K562 (cell line): ENCODE measurements at regions not wholly inside any gene's neighbourhood (a gene's known extent, or its start where the extent isn't known, plus 50 kb on each side); places are given as distances from the start of the nearest gene placed in this dataset.

ENCODE experiments used
- ATAC-seq: fragments of 200-7000 bp; cut with Tn5 transposase; 3 replicates; pipeline ENCODE4 v1.9.1; 2020; ENCODE audit warnings: moderate library complexity
- BruUV-seq: library from RNA; stranded (reverse); fragments of 400-500 nt; replicated peaks from 2 replicates; lab custom pipeline; 2021; lab: Mats Ljungman, UMichigan
- CTCF ChIA-PET: fragments of 300-600 bp; formaldehyde crosslinking; extraction: SDS; loops from one replicate; lab custom pipeline; 2021; ENCODE audit warnings: low intra/inter-chr PET ratio; lab: Yijun Ruan, JAX
- POLR2A ChIA-PET: fragments of 300-600, 350-650 bp; sonication (Branson Sonifier 250); formaldehyde crosslinking; extraction: SDS; loops from one replicate; lab custom pipeline; 2021; ENCODE audit warnings: antibody characterized with exemption, inconsistent platforms; lab: Yijun Ruan, JAX
- DNase-seq, 4 experiments: peaks; one replicate each; pipeline versions ENCODE4 v3.0.0 to v3.0.0-alpha.2; 2011 to 2018; ENCODE audit warnings: low spot score in 3 of 4, mixed read lengths in 3 of 4; ENCODE audit errors: extremely low read depth in 1 of 4
- FAIRE-seq: peaks from 2 replicates; lab custom pipeline; 2011; peaks lifted over from hg19 to GRCh38; lab: Jason Lieb, UNC
- H2AFZ ChIP-seq: 2 replicates; pipeline ENCODE4 v1.6.0; 2011; ENCODE audit warnings: low read depth, low read length, control low read depth, inconsistent platforms
- H3K27ac ChIP-seq: fragments of 200-600 bp; 3 replicates; pipeline ENCODE4 v1.8.0; 2011; ENCODE audit warnings: low read depth, mild to moderate bottlenecking, control low read depth, inconsistent platforms, low read length, moderate library complexity, mixed read lengths; ENCODE audit errors: extremely low read depth
- H3K27me3 ChIP-seq, 2 experiments: fragments of 300-600 bp in 1 of 2; 2 replicates in 1 of 2; 3 replicates in 1 of 2; pipeline versions ENCODE4 v1.6.0 to v1.8.0; 2011; ENCODE audit warnings: inconsistent platforms in 2 of 2, low read length in 2 of 2, mild to moderate bottlenecking in 1 of 2, mixed read lengths in 1 of 2, moderate library complexity in 1 of 2; ENCODE audit not compliant: control insufficient read depth in 2 of 2, insufficient read depth in 2 of 2
- H3K36me3 ChIP-seq: fragments of 300-600 bp; 3 replicates; pipeline ENCODE4 v1.8.0; 2011; ENCODE audit warnings: mild to moderate bottlenecking, low read length, inconsistent platforms; ENCODE audit not compliant: control insufficient read depth, insufficient read depth
- H3K4me1 ChIP-seq, 2 experiments: fragments of 200-600 bp in 1 of 2; replicated peaks in 1 of 2; 2 replicates in 1 of 2; 3 replicates in 1 of 2; pipeline versions ENCODE4 v1.5.1 to v1.8.0; 2011; ENCODE audit warnings: inconsistent platforms in 2 of 2, low read length in 2 of 2, mild to moderate bottlenecking in 1 of 2, mixed read lengths in 1 of 2, moderate library complexity in 1 of 2; ENCODE audit not compliant: control insufficient read depth in 2 of 2, insufficient read depth in 2 of 2
- H3K4me2 ChIP-seq: 2 replicates; pipeline ENCODE4 v1.6.1; 2011; ENCODE audit warnings: low read length, control low read depth, inconsistent platforms, mixed read lengths; ENCODE audit not compliant: insufficient read depth
- H3K4me3 ChIP-seq: fragments of 200-600 bp; sonication (generic), shearing (Covaris generic); 2 replicates; pipeline ENCODE4 v1.5.1; 2016; ENCODE audit warnings: control low read depth, inconsistent platforms
- H3K79me2 ChIP-seq: fragments of 200-600 bp; 3 replicates; pipeline ENCODE4 v1.8.0; 2011; ENCODE audit warnings: low read length, inconsistent platforms; ENCODE audit not compliant: control insufficient read depth, insufficient read depth
- H3K9ac ChIP-seq, 2 experiments: 2 replicates each; pipeline versions ENCODE4 v1.6.0 to v1.6.1; 2011; ENCODE audit warnings: low read depth in 2 of 2, low read length in 2 of 2, control low read depth in 1 of 2, inconsistent platforms in 1 of 2, mild to moderate bottlenecking in 1 of 2, mixed read lengths in 1 of 2; ENCODE audit not compliant: insufficient read depth in 1 of 2
- H3K9me1 ChIP-seq: one replicate; pipeline ENCODE4 v1.6.0; 2011; ENCODE audit warnings: inconsistent platforms, mild to moderate bottlenecking, low read length, moderate library complexity; ENCODE audit not compliant: control insufficient read depth, insufficient read depth
- H3K9me3 ChIP-seq: replicated peaks from 2 replicates; pipeline ENCODE4 v1.5.1; 2011; ENCODE audit warnings: low read depth, low read length, inconsistent platforms; ENCODE audit not compliant: control insufficient read depth, insufficient read depth
- H4K20me1 ChIP-seq: replicated peaks from 2 replicates; pipeline ENCODE4 v1.6.1; 2011; ENCODE audit warnings: low read length, inconsistent platforms, mixed read lengths; ENCODE audit not compliant: control insufficient read depth, insufficient read depth
- ATF1 ChIP-seq, 2 experiments: fragments of 450-650 bp in 1 of 2; IDR thresholded peaks; 2 replicates each; pipeline ENCODE4 v1.6.1; 2016; ENCODE audit warnings: missing compliant biosample characterization in 1 of 2, missing genetic modification characterization in 1 of 2
- CBX3 ChIP-seq, 2 experiments: IDR thresholded peaks; 1 replicate in 1 of 2; 2 replicates in 1 of 2; pipeline ENCODE4 v1.6.1; 2012; ENCODE audit warnings: inconsistent platforms in 2 of 2, low read length in 2 of 2, borderline replicate concordance in 1 of 2, control low read depth in 1 of 2
- CREB1 ChIP-seq, 2 experiments: sonication (generic) in 1 of 2; formaldehyde crosslinking in 1 of 2; IDR thresholded peaks; 2 replicates each; pipeline versions ENCODE4 v1.6.1 to v1.8.0; 2012 to 2022; ENCODE audit warnings: inconsistent platforms in 1 of 2, mild to moderate bottlenecking in 1 of 2, missing genetic modification reagents in 1 of 2, moderate library complexity in 1 of 2
- CREM ChIP-seq: IDR thresholded peaks from 2 replicates; pipeline ENCODE4 v1.6.1; 2014; ENCODE audit warnings: antibody characterized with exemption, low read depth
- HMG20B ChIP-seq: fragments of 250-450 bp; sonication (Bioruptor Pico); IDR thresholded peaks from 2 replicates; pipeline ENCODE4 v1.5.0; 2021; ENCODE audit warnings: mild to moderate bottlenecking
- NFIC ChIP-seq: fragments of 450-650 bp; IDR thresholded peaks from 2 replicates; pipeline ENCODE4 v1.6.1; 2017; ENCODE audit warnings: mild to moderate bottlenecking, inconsistent platforms
- RB1 ChIP-seq: fragments of 450-650 bp; IDR thresholded peaks from 2 replicates; pipeline ENCODE4 v1.6.1; 2017; ENCODE audit warnings: low read depth, mild to moderate bottlenecking
- RBM25 ChIP-seq: fragments of 200-400 bp; formaldehyde crosslinking; IDR thresholded peaks from 2 replicates; pipeline ENCODE4 v1.6.1; 2018; ENCODE audit warnings: low read length, low read depth, moderate library complexity; ENCODE audit not compliant: severe bottlenecking
- SPI1 ChIP-seq: IDR thresholded peaks from 2 replicates; pipeline ENCODE4 v1.6.1; 2011; ENCODE audit warnings: low read depth, low read length, control low read depth, borderline replicate concordance
- TAF9B ChIP-seq: fragments of 450-650 bp; IDR thresholded peaks from 2 replicates; pipeline ENCODE4 v1.6.1; 2018; ENCODE audit warnings: mild to moderate bottlenecking; ENCODE audit not compliant: partially characterized antibody
- ZKSCAN3 ChIP-seq: fragments of 250-450 bp; sonication (Bioruptor Pico); IDR thresholded peaks from 2 replicates; pipeline ENCODE4 v1.4.0; 2020
- WGBS: fragments of 100-300 bp; shearing (Covaris generic); methylation state at CpG from one replicate; pipeline ENCODE4 v1.1.6; 2016; ENCODE audit warnings: low coverage, mixed read lengths; ENCODE audit not compliant: insufficient coverage; ENCODE audit errors: missing lambda C conversion rate; 5-methylcytosine and 5-hydroxymethylcytosine counted together
- in situ Hi-C: fragments of 300-500 bp; cut with MboI; formaldehyde crosslinking; loops from 4 replicates; pipeline ENCODE4 v1.15.0; 2018; ENCODE audit warnings: inconsistent platforms, mixed read lengths
- intact Hi-C: fragments of 100-400 bp; cut with micrococcal nuclease; formaldehyde crosslinking; loops from 2 replicates; pipeline ENCODE4 v1.14.2; 2022
- TF ChIP-seq, protein P1 (sequence below): fragments of 450-650 bp; IDR thresholded peaks from 2 replicates; pipeline ENCODE4 v1.6.1; 2016; ENCODE audit warnings: antibody characterized with exemption

DNA sequence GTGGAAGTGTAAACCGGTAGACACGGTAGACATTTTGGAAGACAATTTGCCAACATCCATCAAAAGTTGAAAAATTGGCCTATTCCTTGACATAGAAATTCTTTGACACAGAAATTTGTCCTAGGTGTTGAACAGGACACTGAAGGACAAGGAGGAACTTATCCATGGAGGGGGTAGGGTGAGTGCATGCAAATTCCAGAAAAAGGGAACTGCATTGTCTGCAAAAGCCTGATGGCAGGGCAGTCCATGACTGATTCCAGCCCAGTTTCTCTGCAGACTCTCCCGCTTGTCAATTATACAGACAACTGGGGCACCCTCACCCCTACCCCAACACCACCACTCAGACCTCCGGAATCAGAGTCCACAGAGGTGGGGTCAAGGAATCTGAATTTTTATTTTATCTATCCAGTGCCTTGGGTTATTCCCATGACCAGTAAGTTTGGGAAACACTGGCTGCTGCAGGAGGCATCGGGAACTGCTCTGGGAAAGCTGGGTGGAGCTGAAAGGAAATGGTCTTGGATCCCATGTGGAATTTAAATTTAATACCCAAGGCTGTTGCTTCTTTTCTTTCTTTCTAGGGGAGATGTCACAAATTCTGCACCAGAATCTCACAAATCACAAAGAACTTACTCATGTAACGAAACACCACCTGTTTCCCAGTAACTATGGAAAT lies 103.3 kb upstream of the SLC45A1 start:
- Histone ChIP-seq H3K4me3 (no peak overlapping the region), H3K4me1 (peaks cover 19 to 28% of the 10 kb centered on the region in 2 experiments), H3K4me2 (no peak overlapping the region), H3K36me3 (no peaks in the 10 kb centered on the region), H3K9me3 (no peaks in the 10 kb centered on the region), H4K20me1 (no peaks in the 10 kb centered on the region), H3K27me3 (peaks cover 6 to 43% of the 10 kb centered on the region in 2 experiments; a peak in 4 of 5 replicates), H3K9me1 (no peaks in the 10 kb centered on the region), H3K9ac (no peak overlapping the region), H3K27ac (no peak overlapping the region), H2AFZ (no peak overlapping the region), H3K79me2 (no peaks in the 10 kb centered on the region)
- intact Hi-C loops, result loop anchor here (5.0 kb wide), 1 partner anchor 47 kb away; no protein-coding TSS in a partner anchor
- POLR2A ChIA-PET, result no interaction called here
- TF ChIP-seq CBX3 (IDR thresholded peaks at IDR 0.05; ENCODE audit: borderline replicate concordance in 1 of 2, low read length in 2 of 2) (no peak), SPI1 (peak; percentile 63; the same call in 1 of the 2 replicates)
- ATAC-seq (no peak), FAIRE-seq (no peak), DNase-seq (no peak)
- CTCF ChIA-PET, result no interaction called here
- 40% methylated on average over 6 of the region's 6 CpGs for WGBS
- in situ Hi-C loops, result no loop called here
- BruUV-seq, result no TSS peak

DNA sequence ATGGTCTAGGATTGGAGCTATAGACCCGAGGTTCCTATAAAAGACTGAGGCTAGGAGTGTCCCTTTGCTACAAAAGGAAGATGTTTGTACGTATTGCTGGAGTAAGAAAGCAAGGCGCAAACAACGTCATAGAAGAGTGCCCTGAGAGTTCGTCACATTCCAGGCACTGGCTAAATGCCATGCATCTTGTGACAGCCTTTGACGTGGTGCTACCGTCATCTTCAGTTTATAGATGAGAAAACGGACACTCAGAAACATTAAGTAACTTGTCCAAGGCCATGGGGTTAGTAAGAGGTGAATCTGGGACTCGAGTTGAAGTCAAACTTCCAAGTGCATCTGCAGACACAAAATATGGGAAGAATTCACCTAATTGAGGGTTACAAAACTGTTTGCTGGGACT lies 104.2 kb upstream of the SLC45A1 start:
- no peaks in the 10 kb centered on the region for H4K20me1 ChIP-seq
- no TSS peak for BruUV-seq

More for the DNA sequence above, 104.2 kb upstream of the SLC45A1 start:
- Histone ChIP-seq H3K9ac (no peak overlapping the region), H3K9me1 (no peaks in the 10 kb centered on the region), H2AFZ (no peak overlapping the region), H3K4me2 (no peak overlapping the region), H3K36me3 (no peaks in the 10 kb centered on the region), H3K27me3 (peaks cover 7 to 43% of the 10 kb centered on the region in 2 experiments; a peak in 4 of 5 replicates), H3K79me2 (no peaks in the 10 kb centered on the region), H3K27ac (no peak overlapping the region), H3K9me3 (no peaks in the 10 kb centered on the region), H3K4me1 (peaks cover 19 to 25% of the 10 kb centered on the region in 2 experiments), H3K4me3 (no peak overlapping the region)
- ATAC-seq (no peak), DNase-seq (no peak), FAIRE-seq (peak; percentile 70)
- intact Hi-C loops, result no loop called here
- in situ Hi-C loops, result no loop called here
- POLR2A ChIA-PET, result interaction anchor here (1.6 kb wide), 1 partner anchor 9 kb away, joined by 5 read pairs; no protein-coding TSS in a partner anchor
- CTCF ChIA-PET, result no interaction called here
- TF ChIP-seq, protein P1, sequence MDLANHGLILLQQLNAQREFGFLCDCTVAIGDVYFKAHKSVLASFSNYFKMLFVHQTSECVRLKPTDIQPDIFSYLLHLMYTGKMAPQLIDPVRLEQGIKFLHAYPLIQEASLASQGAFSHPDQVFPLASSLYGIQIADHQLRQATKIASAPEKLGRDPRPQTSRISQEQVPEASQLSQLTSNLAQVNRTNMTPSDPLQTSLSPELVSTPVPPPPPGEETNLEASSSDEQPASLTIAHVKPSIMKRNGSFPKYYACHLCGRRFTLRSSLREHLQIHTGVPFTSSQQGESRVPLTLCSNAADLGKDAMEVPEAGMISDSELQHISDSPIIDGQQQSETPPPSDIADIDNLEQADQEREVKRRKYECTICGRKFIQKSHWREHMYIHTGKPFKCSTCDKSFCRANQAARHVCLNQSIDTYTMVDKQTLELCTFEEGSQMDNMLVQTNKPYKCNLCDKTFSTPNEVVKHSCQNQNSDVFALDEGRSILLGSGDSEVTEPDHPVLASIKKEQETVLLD, result no peak
- TF ChIP-seq ATF1 (CRISPR knock-in tag; IDR thresholded peaks at IDR 0.05) (no peak), ATF1 (tag; IDR thresholded peaks at IDR 0.05) (peak; percentile 28; the same call in 1 of the 2 replicates), CREB1 (IDR thresholded peaks at IDR 0.05) (0 out of 2 replicates have a peak, but pooled peaks have one; percentile 27), CREB1 (CRISPR knock-in tag; IDR thresholded peaks at IDR 0.05) (peak; percentile 60; the same call in 1 of the 2 replicates), CREM (peak; percentile 43; the same call in 1 of the 2 replicates), NFIC (peak; percentile 23; the same call in 1 of the 2 replicates), ZKSCAN3 (CRISPR knock-in tag) (no peak), TAF9B (no peak), RB1 (no peak), RBM25 (no peak), HMG20B (CRISPR knock-in tag) (no peak)
- whole genome bisulfite sequencing, result 24% methylated on average over 9 of the region's 9 CpGs
